ENCODE measurements at regions not wholly inside any gene's neighbourhood (a gene's known extent, or its start where the extent isn't known, plus 50 kb on each side); places are given as distances from the start of the nearest gene placed in this dataset.

DNA sequence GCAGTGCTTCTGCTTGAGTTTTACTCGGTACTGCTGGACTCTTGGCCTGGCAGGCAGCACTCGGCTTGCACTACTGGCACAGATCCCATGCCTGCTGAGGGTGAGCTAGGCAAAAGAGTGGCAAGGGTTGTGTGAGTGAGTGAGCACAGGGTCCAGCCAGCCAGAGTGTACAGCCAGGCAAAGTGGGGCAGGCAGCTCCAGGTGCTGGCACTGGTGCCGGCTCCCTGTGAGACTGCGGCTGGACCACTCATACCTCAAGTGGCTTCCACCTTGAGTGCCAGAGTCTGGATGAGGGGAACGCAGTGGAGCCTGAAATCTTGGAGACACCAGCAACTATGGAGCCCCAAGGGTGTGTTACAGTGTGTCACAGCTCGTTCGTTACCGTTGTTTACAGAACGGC is 1451.9 kb upstream of the AGA start:
- Histone ChIP-seq H3K9me3 (ENCODE audit: control insufficient read depth in 1 of 2, insufficient read depth in 1 of 2, low read depth in 1 of 2, low read length in 2 of 2) (no peaks in the 10 kb centered on the region), H3K9ac (ENCODE audit: low read length) (no peak overlapping the region), H3K27me3 (ENCODE audit: insufficient read depth, low read length) (no peaks in the 10 kb centered on the region), H2AFZ (ENCODE audit: low read depth, low read length, poor library complexity, severe bottlenecking) (no peak overlapping the region), H3K4me1 (ENCODE audit: control insufficient read depth in 1 of 2, insufficient read depth in 2 of 2, low read length in 2 of 2) (no peaks in the 10 kb centered on the region), H3K36me3 (ENCODE audit: control insufficient read depth in 1 of 2, insufficient read depth in 2 of 2, low read length in 2 of 2) (no peaks in the 10 kb centered on the region), H3K4me2 (ENCODE audit: low read length) (no peak overlapping the region), H3K9me2 (ENCODE audit: insufficient read depth) (no peaks in the 10 kb centered on the region), H3K27ac (ENCODE audit: low read depth, low read length) (no peak overlapping the region), H3K4me3 (replicated peaks in 1 of 2; ENCODE audit: low read depth in 1 of 2, low read length in 2 of 2) (no peak overlapping the region), H3K79me2 (ENCODE audit: insufficient read depth, low read length) (no peaks in the 10 kb centered on the region), H4K20me1 (ENCODE audit: insufficient read depth) (no peaks in the 10 kb centered on the region)
- intact Hi-C loops (cut with micrococcal nuclease), result no loop called here
- TF ChIP-seq CEBPB (IDR thresholded peaks at IDR 0.05; ENCODE audit: low read depth) (no peak), ATF3 (IDR thresholded peaks at IDR 0.05) (no peak), SIN3A (IDR thresholded peaks at IDR 0.05; ENCODE audit: low read depth) (no peak), FOSL1 (IDR thresholded peaks at IDR 0.05; ENCODE audit: low read depth) (no peak), RAD21 (IDR thresholded peaks at IDR 0.05; ENCODE audit: low read depth) (no peak), ZBTB33 (IDR thresholded peaks at IDR 0.05; ENCODE audit: extremely low read depth, insufficient replicate concordance, low read length) (no peak), YY1 (IDR thresholded peaks at IDR 0.05; ENCODE audit: extremely low read depth, insufficient replicate concordance, low read depth, low read length) (no peak)
- no peak for DNase-seq (ENCODE audit: low read depth, low spot score)
- BruUV-seq (replicated peaks), result no TSS peak
- POLR2A ChIA-PET, result no interaction called here
- RAD21 ChIA-PET (ENCODE audit: low non-redundant PET in 1 of 2, low total read pairs in 2 of 2, uncharacterized antibody in 2 of 2, unreplicated experiment in 2 of 2), result no interaction called here
- no peak for ATAC-seq
- CTCF ChIA-PET, result no interaction called here

DNA sequence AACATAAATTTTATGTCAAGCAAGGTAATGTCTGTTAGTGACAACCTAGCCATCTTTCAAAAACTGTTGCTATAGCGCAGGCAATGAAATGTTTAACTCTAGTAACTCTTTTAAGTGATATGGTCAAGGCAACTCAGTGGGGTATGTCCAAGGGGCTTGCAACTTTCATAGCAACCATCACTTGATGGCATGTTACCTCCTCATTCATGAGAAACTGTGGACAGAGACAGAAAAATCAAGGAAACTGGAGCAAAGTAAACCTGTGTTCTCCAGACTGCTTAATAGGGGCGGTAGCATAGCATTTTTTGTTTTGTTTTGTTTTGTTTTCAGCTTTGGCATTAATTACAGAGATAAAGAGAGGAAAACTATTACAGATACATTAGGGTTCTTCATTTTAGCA is 1456.8 kb upstream of the AGA start:
- H3K27ac ChIP-seq (ENCODE audit: low read depth, low read length), result no peak overlapping the region
- H3K9me3 ChIP-seq (ENCODE audit: control insufficient read depth in 1 of 2, insufficient read depth in 1 of 2, low read depth in 1 of 2, low read length in 2 of 2), result no peaks in the 10 kb centered on the region
- RAD21 ChIA-PET (ENCODE audit: low non-redundant PET in 1 of 2, low total read pairs in 2 of 2, uncharacterized antibody in 2 of 2, unreplicated experiment in 2 of 2), result no interaction called here
- DNase-seq (ENCODE audit: low read depth, low spot score), result no peak
- no peaks in the 10 kb centered on the region for H3K27me3 ChIP-seq (ENCODE audit: insufficient read depth, low read length)
- no peaks in the 10 kb centered on the region for H4K20me1 ChIP-seq (ENCODE audit: insufficient read depth)
- CTCF ChIA-PET, result no interaction called here
- no TSS peak for BruUV-seq (replicated peaks)
- H3K9ac ChIP-seq (ENCODE audit: low read length), result no peak overlapping the region
- ATAC-seq, result no peak
- no peaks in the 10 kb centered on the region for H3K4me1 ChIP-seq (ENCODE audit: control insufficient read depth in 1 of 2, insufficient read depth in 2 of 2, low read length in 2 of 2)
- H3K79me2 ChIP-seq (ENCODE audit: insufficient read depth, low read length), result no peaks in the 10 kb centered on the region
- H3K36me3 ChIP-seq (ENCODE audit: control insufficient read depth in 1 of 2, insufficient read depth in 2 of 2, low read length in 2 of 2), result no peaks in the 10 kb centered on the region
- no peaks in the 10 kb centered on the region for H3K9me2 ChIP-seq (ENCODE audit: insufficient read depth)
- no peak overlapping the region for H2AFZ ChIP-seq (ENCODE audit: low read depth, low read length, poor library complexity, severe bottlenecking)
- no peak overlapping the region for H3K4me2 ChIP-seq (ENCODE audit: low read length)
- H3K4me3 ChIP-seq (replicated peaks in 1 of 2; ENCODE audit: low read depth in 1 of 2, low read length in 2 of 2), result no peak overlapping the region
- intact Hi-C loops (cut with micrococcal nuclease), result no loop called here
- POLR2A ChIA-PET, result no interaction called here
- TF ChIP-seq RAD21 (IDR thresholded peaks at IDR 0.05; ENCODE audit: low read depth) (no peak), EZH2phosphoT487 (IDR thresholded peaks at IDR 0.05; ENCODE audit: borderline replicate concordance) (no peak), SRF (IDR thresholded peaks at IDR 0.05; ENCODE audit: low read depth) (no peak), FOSL1 (IDR thresholded peaks at IDR 0.05; ENCODE audit: low read depth) (no peak), POLR2A (IDR thresholded peaks at IDR 0.05; ENCODE audit: borderline replicate concordance, extremely low read depth, insufficient read depth, insufficient read length) (no peak), ATF3 (IDR thresholded peaks at IDR 0.05) (no peak), YY1 (IDR thresholded peaks at IDR 0.05; ENCODE audit: extremely low read depth, insufficient replicate concordance, low read depth, low read length) (no peak), CBX3 (IDR thresholded peaks at IDR 0.05; ENCODE audit: low read depth) (no peak)
- TF ChIP-seq, protein P1, sequence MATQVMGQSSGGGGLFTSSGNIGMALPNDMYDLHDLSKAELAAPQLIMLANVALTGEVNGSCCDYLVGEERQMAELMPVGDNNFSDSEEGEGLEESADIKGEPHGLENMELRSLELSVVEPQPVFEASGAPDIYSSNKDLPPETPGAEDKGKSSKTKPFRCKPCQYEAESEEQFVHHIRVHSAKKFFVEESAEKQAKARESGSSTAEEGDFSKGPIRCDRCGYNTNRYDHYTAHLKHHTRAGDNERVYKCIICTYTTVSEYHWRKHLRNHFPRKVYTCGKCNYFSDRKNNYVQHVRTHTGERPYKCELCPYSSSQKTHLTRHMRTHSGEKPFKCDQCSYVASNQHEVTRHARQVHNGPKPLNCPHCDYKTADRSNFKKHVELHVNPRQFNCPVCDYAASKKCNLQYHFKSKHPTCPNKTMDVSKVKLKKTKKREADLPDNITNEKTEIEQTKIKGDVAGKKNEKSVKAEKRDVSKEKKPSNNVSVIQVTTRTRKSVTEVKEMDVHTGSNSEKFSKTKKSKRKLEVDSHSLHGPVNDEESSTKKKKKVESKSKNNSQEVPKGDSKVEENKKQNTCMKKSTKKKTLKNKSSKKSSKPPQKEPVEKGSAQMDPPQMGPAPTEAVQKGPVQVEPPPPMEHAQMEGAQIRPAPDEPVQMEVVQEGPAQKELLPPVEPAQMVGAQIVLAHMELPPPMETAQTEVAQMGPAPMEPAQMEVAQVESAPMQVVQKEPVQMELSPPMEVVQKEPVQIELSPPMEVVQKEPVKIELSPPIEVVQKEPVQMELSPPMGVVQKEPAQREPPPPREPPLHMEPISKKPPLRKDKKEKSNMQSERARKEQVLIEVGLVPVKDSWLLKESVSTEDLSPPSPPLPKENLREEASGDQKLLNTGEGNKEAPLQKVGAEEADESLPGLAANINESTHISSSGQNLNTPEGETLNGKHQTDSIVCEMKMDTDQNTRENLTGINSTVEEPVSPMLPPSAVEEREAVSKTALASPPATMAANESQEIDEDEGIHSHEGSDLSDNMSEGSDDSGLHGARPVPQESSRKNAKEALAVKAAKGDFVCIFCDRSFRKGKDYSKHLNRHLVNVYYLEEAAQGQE (IDR thresholded peaks at IDR 0.05; ENCODE audit: low read depth), result no peak

Measured in HCT116 (cell line).